H1 (cell line): ENCODE measurements at regions not wholly inside any gene's neighbourhood (a gene's known extent, or its start where the extent isn't known, plus 50 kb on each side); places are given as distances from the start of the nearest gene placed in this dataset.

Experiments
- CTCF ChIA-PET: fragments of 300-600 bp; sonication (Branson Sonifier 250); formaldehyde crosslinking; loops from one replicate; lab custom pipeline; 2021; ENCODE audit not compliant: partially characterized antibody; lab: Charles Lee
- POLR2A ChIA-PET: fragments of 300-600 bp; sonication (Branson Sonifier 250); formaldehyde crosslinking; loops from one replicate; lab custom pipeline; 2021; ENCODE audit warnings: inconsistent platforms; ENCODE audit not compliant: partially characterized antibody; lab: Charles Lee
- DNase-seq, 2 experiments: peaks; one replicate each; pipeline versions ENCODE4 v3.0.0 to v3.0.0-alpha.2; 2010 to 2022; ENCODE audit warnings: low spot score in 2 of 2, low read depth in 1 of 2, mixed read lengths in 1 of 2
- FAIRE-seq: peaks from 2 replicates; lab custom pipeline; 2011; peaks lifted over from hg19 to GRCh38; lab: Jason Lieb, UNC
- H2AFZ ChIP-seq: 2 replicates; pipeline ENCODE4 v1.8.1; 2012; ENCODE audit warnings: low read length, inconsistent platforms
- H2AK5ac ChIP-seq: 2 replicates; pipeline ENCODE4 v1.6.1; 2013; ENCODE audit warnings: low read depth, low read length
- H2BK120ac ChIP-seq: replicated peaks from 2 replicates; pipeline ENCODE3; 2013; ENCODE audit warnings: low read depth, low read length, inconsistent platforms
- H2BK12ac ChIP-seq: 2 replicates; pipeline ENCODE4 v1.6.1; 2013; ENCODE audit warnings: low read depth, low read length
- H2BK15ac ChIP-seq: 2 replicates; pipeline ENCODE4 v1.6.1; 2013; ENCODE audit warnings: low read length
- H2BK20ac ChIP-seq: 2 replicates; pipeline ENCODE4 v1.6.1; 2013; ENCODE audit warnings: low read length
- H2BK5ac ChIP-seq: 2 replicates; pipeline ENCODE4 v1.6.1; 2013; ENCODE audit warnings: low read depth, low read length
- H3K14ac ChIP-seq: 2 replicates; pipeline ENCODE4 v1.6.1; 2013; ENCODE audit warnings: inconsistent platforms; ENCODE audit not compliant: insufficient read length
- H3K18ac ChIP-seq: 2 replicates; pipeline ENCODE4 v1.6.1; 2013; ENCODE audit warnings: low read length; ENCODE audit errors: extremely low read depth
- H3K23ac ChIP-seq: 2 replicates; pipeline ENCODE4 v1.6.1; 2013; ENCODE audit warnings: inconsistent platforms; ENCODE audit not compliant: insufficient read length
- H3K23me2 ChIP-seq: 2 replicates; pipeline ENCODE4 v1.6.1; 2013; ENCODE audit warnings: low read depth, low read length
- H3K27ac ChIP-seq: 2 replicates; pipeline ENCODE4 v1.6.1; 2011; ENCODE audit warnings: low read depth, low read length, inconsistent platforms
- H3K27me3 ChIP-seq, 4 experiments: replicated peaks in 1 of 4; 1 replicate in 1 of 4; 2 replicates in 3 of 4; pipeline versions ENCODE4 v1.6.1 to v1.8.1; 2011 to 2013; ENCODE audit warnings: low read length in 3 of 4, mild to moderate bottlenecking in 3 of 4, inconsistent platforms in 2 of 4, mixed read lengths in 2 of 4, moderate library complexity in 1 of 4; ENCODE audit not compliant: control insufficient read depth in 3 of 4, insufficient read depth in 3 of 4; ENCODE audit errors: extremely low read depth in 1 of 4
- H3K36me3 ChIP-seq, 4 experiments: 2 replicates each; pipeline versions ENCODE4 v1.6.1 to v1.8.1; 2011 to 2013; ENCODE audit warnings: mild to moderate bottlenecking in 4 of 4, low read length in 3 of 4, moderate library complexity in 2 of 4, control low read depth in 1 of 4, inconsistent platforms in 1 of 4; ENCODE audit not compliant: insufficient read depth in 4 of 4, control insufficient read depth in 2 of 4
- H3K4ac ChIP-seq: replicated peaks from 2 replicates; pipeline ENCODE3; 2013; ENCODE audit warnings: low read length, low read depth, mixed read lengths, inconsistent platforms; ENCODE audit not compliant: insufficient read length
- H3K4me1 ChIP-seq, 4 experiments: replicated peaks in 1 of 4; 1 replicate in 1 of 4; 2 replicates in 3 of 4; pipeline versions ENCODE4 v1.6.1 to v1.8.1; 2011 to 2013; ENCODE audit warnings: low read length in 3 of 4, inconsistent platforms in 2 of 4, mixed read lengths in 1 of 4; ENCODE audit not compliant: insufficient read depth in 4 of 4, control insufficient read depth in 3 of 4
- H3K4me2 ChIP-seq, 2 experiments: 2 replicates each; pipeline versions ENCODE4 v1.6.1 to v1.8.1; 2011 to 2013; ENCODE audit warnings: low read depth in 2 of 2, low read length in 2 of 2, control low read depth in 1 of 2, inconsistent platforms in 1 of 2, mild to moderate bottlenecking in 1 of 2; ENCODE audit not compliant: insufficient read depth in 1 of 2
- H3K4me3 ChIP-seq, 4 experiments: fragments of 200-600, 300-600 bp in 1 of 4; sonication (generic), shearing (Covaris generic), sonication (Bioruptor Twin) in 1 of 4; 2 replicates each; pipeline versions ENCODE4 v1.5.1 to v1.8.1; 2011 to 2016; ENCODE audit warnings: low read length in 4 of 4, low read depth in 3 of 4, control low read depth in 2 of 4, inconsistent platforms in 2 of 4, mild to moderate bottlenecking in 2 of 4, mixed read lengths in 1 of 4, moderate library complexity in 1 of 4; ENCODE audit not compliant: insufficient read depth in 2 of 4; ENCODE audit errors: extremely low read depth in 1 of 4
- H3K56ac ChIP-seq: replicated peaks from 2 replicates; pipeline ENCODE3; 2013; ENCODE audit warnings: low read depth, mild to moderate bottlenecking, mixed read lengths, low read length, inconsistent platforms; ENCODE audit not compliant: insufficient read length
- H3K79me1 ChIP-seq: 2 replicates; pipeline ENCODE4 v1.6.1; 2013; ENCODE audit warnings: low read depth, low read length, control low read depth
- H3K79me2 ChIP-seq, 2 experiments: 2 replicates each; pipeline versions ENCODE4 v1.6.1 to v1.8.1; 2012 to 2013; ENCODE audit warnings: low read length in 2 of 2, mild to moderate bottlenecking in 2 of 2, inconsistent platforms in 1 of 2; ENCODE audit not compliant: insufficient read depth in 2 of 2, control insufficient read depth in 1 of 2
- H3K9ac ChIP-seq, 4 experiments: replicated peaks in 1 of 4; 1 replicate in 1 of 4; 2 replicates in 3 of 4; pipeline versions ENCODE4 v1.6.1 to v1.8.1; 2011 to 2013; ENCODE audit warnings: low read depth in 3 of 4, low read length in 3 of 4, control low read depth in 2 of 4, mild to moderate bottlenecking in 2 of 4, moderate library complexity in 2 of 4, inconsistent platforms in 1 of 4; ENCODE audit errors: extremely low read depth in 1 of 4
- H3K9me3 ChIP-seq, 2 experiments: 2 replicates each; pipeline versions ENCODE4 v1.6.1 to v1.8.1; 2012 to 2013; ENCODE audit warnings: mild to moderate bottlenecking in 2 of 2, moderate library complexity in 2 of 2, control low read depth in 1 of 2, inconsistent platforms in 1 of 2, low read depth in 1 of 2, low read length in 1 of 2, mixed read lengths in 1 of 2; ENCODE audit not compliant: insufficient read depth in 2 of 2
- H4K20me1 ChIP-seq, 2 experiments: replicated peaks in 1 of 2; 2 replicates each; pipeline versions ENCODE3 to v1.8.1; 2011 to 2013; ENCODE audit warnings: inconsistent platforms in 2 of 2, low read length in 2 of 2, mild to moderate bottlenecking in 1 of 2; ENCODE audit not compliant: insufficient read depth in 2 of 2, control insufficient read depth in 1 of 2
- H4K5ac ChIP-seq: 2 replicates; pipeline ENCODE4 v1.6.1; 2013; ENCODE audit warnings: low read length, low read depth, mixed read lengths, inconsistent platforms; ENCODE audit not compliant: insufficient read length
- H4K8ac ChIP-seq: 2 replicates; pipeline ENCODE4 v1.8.0; 2013; ENCODE audit warnings: mild to moderate bottlenecking, moderate library complexity, low read length, inconsistent platforms; ENCODE audit not compliant: insufficient read depth; ENCODE audit errors: extremely low read depth
- H4K91ac ChIP-seq: replicated peaks from 2 replicates; pipeline ENCODE3; 2013; ENCODE audit warnings: low read length, mixed read lengths, inconsistent platforms; ENCODE audit not compliant: insufficient read length
- CTCF ChIP-seq, 3 experiments: IDR thresholded peaks; 1 replicate in 2 of 3; 2 replicates in 1 of 3; pipeline versions ENCODE4 v1.5.1 to v1.6.1; 2011; ENCODE audit warnings: low read length in 3 of 3, mild to moderate bottlenecking in 3 of 3, inconsistent platforms in 2 of 3, low read depth in 1 of 3, moderate library complexity in 1 of 3; ENCODE audit not compliant: insufficient read depth in 1 of 3; ENCODE audit errors: control extremely low read depth in 1 of 3
- WGBS, 2 experiments: shearing (Covaris generic) in 1 of 2; methylation state at CpG; one replicate each; pipeline versions ENCODE4 v1.1.6 to v1.1.7; 2013 to 2015; ENCODE audit warnings: low lambda C conversion rate in 2 of 2, mixed read lengths in 2 of 2, inconsistent platforms in 1 of 2, low coverage in 1 of 2, missing lambda C conversion rate in 1 of 2; ENCODE audit not compliant: insufficient replicate concordance in 2 of 2, insufficient coverage in 1 of 2, insufficient read length in 1 of 2; ENCODE audit errors: extremely low coverage in 1 of 2, missing lambda C conversion rate in 1 of 2; 5-methylcytosine and 5-hydroxymethylcytosine counted together

DNA sequence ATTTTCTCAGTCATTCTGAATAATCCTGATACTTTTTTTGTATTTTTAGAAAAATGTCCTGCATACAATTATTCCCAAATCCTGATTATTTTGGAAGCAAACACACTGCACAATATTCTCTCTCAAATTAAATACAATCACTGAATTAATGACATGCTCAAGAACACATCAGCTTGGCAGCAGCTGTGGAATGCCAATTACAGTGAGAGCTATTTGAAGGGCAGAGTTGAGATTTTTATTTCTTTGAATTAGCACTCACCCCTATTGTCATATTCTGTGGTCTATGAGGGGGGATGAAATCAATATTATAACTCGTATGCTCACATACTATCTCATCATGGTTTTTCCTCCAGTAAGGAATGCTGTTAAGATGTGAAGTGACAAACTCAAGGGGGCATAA is 312.2 kb downstream of the CNTN3 start:
- H2BK5ac ChIP-seq, result no peak overlapping the region
- H4K20me1 ChIP-seq, result no peaks in the 10 kb centered on the region
- no peak overlapping the region for H3K18ac ChIP-seq
- H2AK5ac ChIP-seq, result no peak overlapping the region
- H2AFZ ChIP-seq, result no peak overlapping the region
- H2BK15ac ChIP-seq, result no peak overlapping the region
- 82% methylated on average over 1 of the region's 1 CpG; no CpG with 5 or more reads in 1 of the 2 experiments for WGBS, 2 experiments
- no peaks in the 10 kb centered on the region for H3K4me1 ChIP-seq
- ChIA-PET CTCF (interaction anchor here (1.0 to 1.2 kb wide), 2 partner anchors 27 to 31 kb away, joined by 3 read pairs; no protein-coding TSS in a partner anchor), POLR2A (no interaction called here)
- FAIRE-seq (no peak), DNase-seq (no peak)
- no peaks in the 10 kb centered on the region for H3K23me2 ChIP-seq
- no peaks in the 10 kb centered on the region for H3K27me3 ChIP-seq
- no peaks in the 10 kb centered on the region for H3K36me3 ChIP-seq
- H3K14ac ChIP-seq, result no peak overlapping the region
- no peak overlapping the region for H2BK12ac ChIP-seq
- no peaks in the 10 kb centered on the region for H3K79me2 ChIP-seq
- no peak overlapping the region for H4K5ac ChIP-seq
- no peak overlapping the region for H3K9ac ChIP-seq
- no peak overlapping the region for H3K23ac ChIP-seq
- no peak overlapping the region for H3K4me3 ChIP-seq
- H2BK120ac ChIP-seq, result no peak overlapping the region
- H4K8ac ChIP-seq, result no peak overlapping the region
- H3K4ac ChIP-seq, result no peak overlapping the region
- no peaks in the 10 kb centered on the region for H3K79me1 ChIP-seq
- no peak overlapping the region for H3K4me2 ChIP-seq
- no peak for TF ChIP-seq CTCF (IDR thresholded peaks at IDR 0.05; ENCODE audit: control extremely low read depth in 1 of 3, insufficient read depth in 1 of 3, low read depth in 1 of 3, low read length in 3 of 3)
- no peak overlapping the region for H2BK20ac ChIP-seq
- no peak overlapping the region for H3K27ac ChIP-seq
- H4K91ac ChIP-seq, result no peak overlapping the region
- no peaks in the 10 kb centered on the region for H3K9me3 ChIP-seq
- H3K56ac ChIP-seq, result no peak overlapping the region
